HepG2 (cell line): ENCODE measurements at regions not wholly inside any gene's neighbourhood (a gene's known extent, or its start where the extent isn't known, plus 50 kb on each side); places are given as distances from the start of the nearest gene placed in this dataset.

Experiments used
- ATAC-seq: fragments of 200-7000 bp; cut with Tn5 transposase; 3 replicates; pipeline ENCODE4 v1.9.1; 2020; ENCODE audit warnings: mild to moderate bottlenecking, moderate library complexity
- BruUV-seq: library from RNA; stranded (reverse); fragments of 400-500 nt; replicated peaks from 2 replicates; lab custom pipeline; 2021; lab: Mats Ljungman, UMichigan
- CTCF ChIA-PET: fragments of 300-600 bp; formaldehyde crosslinking; extraction: SDS; loops from one replicate; lab custom pipeline; 2021; ENCODE audit warnings: low total read pairs, inconsistent platforms, low intra/inter-chr PET ratio; lab: Yijun Ruan, JAX
- POLR2A ChIA-PET: fragments of 350-600 bp; sonication (Branson Sonifier 250); formaldehyde crosslinking; loops from one replicate; lab custom pipeline; 2020; ENCODE audit warnings: antibody characterized with exemption, inconsistent platforms; lab: Yijun Ruan, JAX
- DNase-seq: peaks from one replicate; pipeline ENCODE4 v3.0.0-alpha.2; 2015; ENCODE audit warnings: low spot score
- FAIRE-seq: peaks from 3 replicates; lab custom pipeline; 2011; peaks lifted over from hg19 to GRCh38; lab: Jason Lieb, UNC
- H2AFZ ChIP-seq: one replicate; pipeline ENCODE4 v1.6.1; 2011; ENCODE audit warnings: low read length, inconsistent platforms
- H3K27ac ChIP-seq: fragments of 300-600 bp; 3 replicates; pipeline ENCODE4 v1.8.0; 2011; ENCODE audit warnings: mixed run types, mild to moderate bottlenecking, mixed read lengths, low read length, inconsistent platforms; ENCODE audit not compliant: insufficient read depth; ENCODE audit errors: extremely low read length
- H3K27me3 ChIP-seq, 2 experiments: fragments of 200-600 bp in 1 of 2; 2 replicates in 1 of 2; 3 replicates in 1 of 2; pipeline versions ENCODE4 v1.6.0 to v1.8.0; 2011; ENCODE audit warnings: low read length in 2 of 2, mild to moderate bottlenecking in 2 of 2, moderate library complexity in 2 of 2, inconsistent platforms in 1 of 2; ENCODE audit not compliant: insufficient read depth in 2 of 2, control insufficient read depth in 1 of 2
- H3K36me3 ChIP-seq, 2 experiments: fragments of 200-600 bp in 1 of 2; replicated peaks in 1 of 2; 2 replicates in 1 of 2; 3 replicates in 1 of 2; pipeline versions ENCODE4 v1.5.1 to v1.8.0; 2011; ENCODE audit warnings: low read length in 2 of 2, inconsistent platforms in 1 of 2; ENCODE audit not compliant: insufficient read depth in 2 of 2, control insufficient read depth in 1 of 2
- H3K4me1 ChIP-seq: 2 replicates; pipeline ENCODE4 v1.5.1; 2012; ENCODE audit warnings: low read length, inconsistent platforms; ENCODE audit not compliant: insufficient read depth
- H3K4me2 ChIP-seq: 2 replicates; pipeline ENCODE4 v1.6.0; 2011; ENCODE audit warnings: low read depth, low read length, inconsistent platforms
- H3K4me3 ChIP-seq, 3 experiments: fragments of 200-600 bp in 1 of 3; sonication (generic), shearing (Covaris generic) in 1 of 3; replicated peaks in 1 of 3; 2 replicates each; pipeline ENCODE4 v1.5.1; 2011 to 2016; ENCODE audit warnings: low read length in 3 of 3, inconsistent platforms in 2 of 3, low read depth in 2 of 3, mild to moderate bottlenecking in 2 of 3, control low read depth in 1 of 3, mixed read lengths in 1 of 3; ENCODE audit not compliant: insufficient read depth in 1 of 3
- H3K79me2 ChIP-seq: one replicate; pipeline ENCODE4 v1.6.1; 2011; ENCODE audit warnings: low read length, inconsistent platforms; ENCODE audit not compliant: insufficient read depth
- H3K9ac ChIP-seq: 2 replicates; pipeline ENCODE4 v1.6.0; 2011; ENCODE audit warnings: mild to moderate bottlenecking, low read depth, low read length, inconsistent platforms; ENCODE audit not compliant: insufficient read depth
- H3K9me3 ChIP-seq: 2 replicates; pipeline ENCODE4 v1.5.1; 2012; ENCODE audit warnings: mild to moderate bottlenecking, low read length
- H4K20me1 ChIP-seq: 2 replicates; pipeline ENCODE4 v1.6.0; 2011; ENCODE audit warnings: inconsistent platforms, mild to moderate bottlenecking, low read length, moderate library complexity; ENCODE audit not compliant: insufficient read depth
- ERF ChIP-seq: IDR thresholded peaks from 2 replicates; pipeline ENCODE4 v1.6.1; 2018; ENCODE audit warnings: missing biosample characterization, missing genetic modification reagents
- NFRKB ChIP-seq: fragments of 450-650 bp; IDR thresholded peaks from 2 replicates; pipeline ENCODE4 v1.6.1; 2017
- RAD21 ChIP-seq: fragments of 450-650 bp; formaldehyde crosslinking; IDR thresholded peaks from 2 replicates; pipeline ENCODE4 v1.5.0; 2020; ENCODE audit warnings: mild to moderate bottlenecking
- ZNF224 ChIP-seq: sonication (generic); formaldehyde crosslinking; IDR thresholded peaks from 2 replicates; pipeline ENCODE4 v1.5.0; 2020; ENCODE audit warnings: mild to moderate bottlenecking, missing genetic modification reagents
- ZNF430 ChIP-seq: sonication (generic); formaldehyde crosslinking; IDR thresholded peaks from 2 replicates; pipeline ENCODE4 v1.9.0; 2021; ENCODE audit warnings: mild to moderate bottlenecking, missing genetic modification reagents
- ZSCAN31 ChIP-seq: sonication (generic); formaldehyde crosslinking; IDR thresholded peaks from 2 replicates; pipeline ENCODE4 v1.5.0; 2020; ENCODE audit warnings: low read depth, mild to moderate bottlenecking, missing genetic modification reagents
- WGBS: methylation state at CpG from one replicate; pipeline ENCODE4 v1.1.6; 2017; ENCODE audit warnings: low lambda C conversion rate; 5-methylcytosine and 5-hydroxymethylcytosine counted together
- in situ Hi-C: cut with HindIII; loops from 2 replicates; pipeline ENCODE4 v1.10.0; 2017; ENCODE audit warnings: low pct_unique_long_range_greater_than_20kb; ENCODE audit not compliant: extremely low pct_ligation_motif_present
- intact Hi-C: fragments of 100-400 bp; cut with micrococcal nuclease; formaldehyde crosslinking; loops from one replicate; pipeline ENCODE4 v1.10.0; 2022; ENCODE audit not compliant: unreplicated experiment
- TF ChIP-seq, protein P1 (sequence below): sonication (generic); formaldehyde crosslinking; IDR thresholded peaks from 2 replicates; pipeline ENCODE4 v1.4.0; 2020; ENCODE audit warnings: missing genetic modification reagents, borderline replicate concordance
- TF ChIP-seq, protein P2 (sequence below), 2 experiments: sonication (generic) in 1 of 2; formaldehyde crosslinking in 1 of 2; IDR thresholded peaks; 2 replicates each; pipeline versions ENCODE4 v1.5.1 to v1.6.1; 2011 to 2020; ENCODE audit warnings: borderline replicate concordance in 1 of 2, low read depth in 1 of 2, low read length in 1 of 2, mild to moderate bottlenecking in 1 of 2, missing genetic modification reagents in 1 of 2, moderate library complexity in 1 of 2
- TF ChIP-seq, protein P3 (sequence below): sonication (generic); formaldehyde crosslinking; IDR thresholded peaks from 2 replicates; pipeline ENCODE4 v1.4.0; 2020; ENCODE audit warnings: missing genetic modification reagents
- TF ChIP-seq, protein P4 (sequence below): sonication (generic); formaldehyde crosslinking; IDR thresholded peaks from 2 replicates; pipeline ENCODE4 v1.5.0; 2020; ENCODE audit warnings: mild to moderate bottlenecking, missing genetic modification reagents, borderline replicate concordance

DNA sequence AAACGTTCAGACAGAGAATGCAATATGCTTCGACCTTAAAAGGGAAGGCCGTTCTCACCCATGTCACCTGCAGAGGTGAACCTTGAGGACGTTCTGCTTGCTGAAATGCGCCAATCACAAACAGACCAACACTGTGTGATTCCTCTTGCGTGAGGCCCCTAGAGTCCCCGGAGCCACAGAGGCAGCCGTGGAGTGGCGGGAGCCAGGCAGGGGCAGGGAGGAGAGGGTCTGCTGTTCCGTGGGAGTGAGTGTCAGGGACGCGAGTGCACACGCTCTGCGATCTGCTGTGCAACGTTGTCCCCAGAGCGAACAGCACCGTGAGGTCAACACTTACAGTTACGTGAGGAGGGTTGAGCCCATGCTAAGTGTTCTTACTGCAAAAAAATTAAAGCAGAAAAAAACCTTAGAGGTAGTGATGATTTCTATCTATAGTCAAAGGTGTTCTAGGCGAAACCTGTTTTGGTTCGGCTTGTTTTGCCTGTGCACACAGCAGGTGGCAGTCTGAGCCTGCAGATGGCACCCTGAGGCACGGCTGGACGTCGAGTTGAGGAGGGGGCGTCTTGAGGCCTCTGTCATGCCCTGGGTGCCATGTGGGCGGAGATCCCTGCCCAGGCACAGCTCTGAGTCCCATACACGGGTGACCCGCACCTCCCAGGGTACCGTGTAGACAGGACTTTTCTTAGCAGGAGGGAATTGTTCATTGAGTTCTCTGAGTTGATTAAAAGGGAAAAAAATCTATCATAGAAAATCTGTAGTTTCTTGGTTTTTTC lies 71.7 kb upstream of the FRMD1 start:
- H3K4me3 ChIP-seq = no peak overlapping the region
- H3K9me3 ChIP-seq = no peaks in the 10 kb centered on the region
- peaks cover 33% of the 10 kb centered on the region for H3K4me1 ChIP-seq
- DNase-seq (no peak), ATAC-seq (peak; percentile 69), FAIRE-seq (peak; percentile 67)
- no peak overlapping the region for H3K4me2 ChIP-seq
- WGBS = 27% methylated on average over 28 of the region's 28 CpGs
- POLR2A ChIA-PET = no interaction called here
- H3K9ac ChIP-seq = no peak overlapping the region
- H3K27ac ChIP-seq = no peak overlapping the region
- intact Hi-C loops (loop anchor here (1.0 to 10.0 kb wide), 2 partner anchors 206 to 734 kb away; no protein-coding TSS in a partner anchor), in situ Hi-C loops (loop anchor here (10.0 kb wide), 1 partner anchor 734 kb away; no protein-coding TSS in a partner anchor)
- CTCF ChIA-PET = interaction anchor here (1.3 to 2.8 kb wide), 2 partner anchors 205 to 734 kb away, joined by 6 to 40 read pairs; no protein-coding TSS in a partner anchor
- no peaks in the 10 kb centered on the region for H4K20me1 ChIP-seq
- no TSS peak for BruUV-seq
- peaks cover 0 to 35% of the 10 kb centered on the region in 2 experiments; a peak in 4 of 5 replicates for H3K27me3 ChIP-seq
- no peaks in the 10 kb centered on the region for H3K36me3 ChIP-seq
- no peak overlapping the region for H2AFZ ChIP-seq
- no peaks in the 10 kb centered on the region for H3K79me2 ChIP-seq
- TF ChIP-seq ERF (CRISPR knock-in tag) = 0 out of 2 replicates have a peak, but pooled peaks have one; percentile 28
- TF ChIP-seq, protein P1, sequence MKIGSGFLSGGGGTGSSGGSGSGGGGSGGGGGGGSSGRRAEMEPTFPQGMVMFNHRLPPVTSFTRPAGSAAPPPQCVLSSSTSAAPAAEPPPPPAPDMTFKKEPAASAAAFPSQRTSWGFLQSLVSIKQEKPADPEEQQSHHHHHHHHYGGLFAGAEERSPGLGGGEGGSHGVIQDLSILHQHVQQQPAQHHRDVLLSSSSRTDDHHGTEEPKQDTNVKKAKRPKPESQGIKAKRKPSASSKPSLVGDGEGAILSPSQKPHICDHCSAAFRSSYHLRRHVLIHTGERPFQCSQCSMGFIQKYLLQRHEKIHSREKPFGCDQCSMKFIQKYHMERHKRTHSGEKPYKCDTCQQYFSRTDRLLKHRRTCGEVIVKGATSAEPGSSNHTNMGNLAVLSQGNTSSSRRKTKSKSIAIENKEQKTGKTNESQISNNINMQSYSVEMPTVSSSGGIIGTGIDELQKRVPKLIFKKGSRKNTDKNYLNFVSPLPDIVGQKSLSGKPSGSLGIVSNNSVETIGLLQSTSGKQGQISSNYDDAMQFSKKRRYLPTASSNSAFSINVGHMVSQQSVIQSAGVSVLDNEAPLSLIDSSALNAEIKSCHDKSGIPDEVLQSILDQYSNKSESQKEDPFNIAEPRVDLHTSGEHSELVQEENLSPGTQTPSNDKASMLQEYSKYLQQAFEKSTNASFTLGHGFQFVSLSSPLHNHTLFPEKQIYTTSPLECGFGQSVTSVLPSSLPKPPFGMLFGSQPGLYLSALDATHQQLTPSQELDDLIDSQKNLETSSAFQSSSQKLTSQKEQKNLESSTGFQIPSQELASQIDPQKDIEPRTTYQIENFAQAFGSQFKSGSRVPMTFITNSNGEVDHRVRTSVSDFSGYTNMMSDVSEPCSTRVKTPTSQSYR (CRISPR knock-in tag) = no peak
- TF ChIP-seq NFRKB = no peak
- TF ChIP-seq ZSCAN31 (CRISPR knock-in tag) = no peak
- no peak for TF ChIP-seq ZNF224 (CRISPR knock-in tag)
- TF ChIP-seq RAD21 (CRISPR knock-in tag) = peak; percentile 91
- TF ChIP-seq, protein P2, sequence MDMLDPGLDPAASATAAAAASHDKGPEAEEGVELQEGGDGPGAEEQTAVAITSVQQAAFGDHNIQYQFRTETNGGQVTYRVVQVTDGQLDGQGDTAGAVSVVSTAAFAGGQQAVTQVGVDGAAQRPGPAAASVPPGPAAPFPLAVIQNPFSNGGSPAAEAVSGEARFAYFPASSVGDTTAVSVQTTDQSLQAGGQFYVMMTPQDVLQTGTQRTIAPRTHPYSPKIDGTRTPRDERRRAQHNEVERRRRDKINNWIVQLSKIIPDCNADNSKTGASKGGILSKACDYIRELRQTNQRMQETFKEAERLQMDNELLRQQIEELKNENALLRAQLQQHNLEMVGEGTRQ (IDR thresholded peaks at IDR 0.05; ENCODE audit: low read depth, low read length) = no peak
- TF ChIP-seq, protein P2 (CRISPR knock-in tag; IDR thresholded peaks at IDR 0.05; ENCODE audit: borderline replicate concordance) = no peak
- TF ChIP-seq, protein P3, sequence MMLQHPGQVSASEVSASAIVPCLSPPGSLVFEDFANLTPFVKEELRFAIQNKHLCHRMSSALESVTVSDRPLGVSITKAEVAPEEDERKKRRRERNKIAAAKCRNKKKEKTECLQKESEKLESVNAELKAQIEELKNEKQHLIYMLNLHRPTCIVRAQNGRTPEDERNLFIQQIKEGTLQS (CRISPR knock-in tag) = no peak
- TF ChIP-seq ZNF430 = no peak
- TF ChIP-seq, protein P4, sequence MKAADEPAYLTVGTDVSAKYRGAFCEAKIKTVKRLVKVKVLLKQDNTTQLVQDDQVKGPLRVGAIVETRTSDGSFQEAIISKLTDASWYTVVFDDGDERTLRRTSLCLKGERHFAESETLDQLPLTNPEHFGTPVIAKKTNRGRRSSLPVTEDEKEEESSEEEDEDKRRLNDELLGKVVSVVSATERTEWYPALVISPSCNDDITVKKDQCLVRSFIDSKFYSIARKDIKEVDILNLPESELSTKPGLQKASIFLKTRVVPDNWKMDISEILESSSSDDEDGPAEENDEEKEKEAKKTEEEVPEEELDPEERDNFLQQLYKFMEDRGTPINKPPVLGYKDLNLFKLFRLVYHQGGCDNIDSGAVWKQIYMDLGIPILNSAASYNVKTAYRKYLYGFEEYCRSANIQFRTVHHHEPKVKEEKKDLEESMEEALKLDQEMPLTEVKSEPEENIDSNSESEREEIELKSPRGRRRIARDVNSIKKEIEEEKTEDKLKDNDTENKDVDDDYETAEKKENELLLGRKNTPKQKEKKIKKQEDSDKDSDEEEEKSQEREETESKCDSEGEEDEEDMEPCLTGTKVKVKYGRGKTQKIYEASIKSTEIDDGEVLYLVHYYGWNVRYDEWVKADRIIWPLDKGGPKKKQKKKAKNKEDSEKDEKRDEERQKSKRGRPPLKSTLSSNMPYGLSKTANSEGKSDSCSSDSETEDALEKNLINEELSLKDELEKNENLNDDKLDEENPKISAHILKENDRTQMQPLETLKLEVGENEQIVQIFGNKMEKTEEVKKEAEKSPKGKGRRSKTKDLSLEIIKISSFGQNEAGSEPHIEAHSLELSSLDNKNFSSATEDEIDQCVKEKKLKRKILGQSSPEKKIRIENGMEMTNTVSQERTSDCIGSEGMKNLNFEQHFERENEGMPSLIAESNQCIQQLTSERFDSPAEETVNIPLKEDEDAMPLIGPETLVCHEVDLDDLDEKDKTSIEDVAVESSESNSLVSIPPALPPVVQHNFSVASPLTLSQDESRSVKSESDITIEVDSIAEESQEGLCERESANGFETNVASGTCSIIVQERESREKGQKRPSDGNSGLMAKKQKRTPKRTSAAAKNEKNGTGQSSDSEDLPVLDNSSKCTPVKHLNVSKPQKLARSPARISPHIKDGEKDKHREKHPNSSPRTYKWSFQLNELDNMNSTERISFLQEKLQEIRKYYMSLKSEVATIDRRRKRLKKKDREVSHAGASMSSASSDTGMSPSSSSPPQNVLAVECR (CRISPR knock-in tag) = 0 out of 2 replicates have a peak, but pooled peaks have one; percentile 23
